GM23248 (cell line): ENCODE measurements at regions not wholly inside any gene's neighbourhood (a gene's known extent, or its start where the extent isn't known, plus 50 kb on each side); places are given as distances from the start of the nearest gene placed in this dataset.
"Not testable (repeated sequence)": the region's sequence is repeated elsewhere in the genome, so short reads cannot be mapped to it uniquely, and the experiment has no call there.

Source experiments
- DNase-seq: peaks from one replicate; pipeline ENCODE4 v3.0.0-alpha.2; 2015
- H2AFZ ChIP-seq: fragments of 200-600 bp; sonication (generic); 2 replicates; pipeline ENCODE4 v1.6.1; 2016; ENCODE audit warnings: antibody characterized with exemption
- H3F3A ChIP-seq: fragments of 200-600 bp; sonication (generic); 2 replicates; pipeline ENCODE4 v1.6.1; 2016; ENCODE audit warnings: mild to moderate bottlenecking, antibody characterized with exemption, mixed run types; ENCODE audit not compliant: insufficient read depth
- H3K27ac ChIP-seq: fragments of 200-600 bp; sonication (generic); 2 replicates; pipeline ENCODE4 v1.5.1; 2016; ENCODE audit warnings: mild to moderate bottlenecking
- H3K27me3 ChIP-seq: fragments of 200-600 bp; sonication (generic); replicated peaks from 2 replicates; pipeline ENCODE4 v1.6.1; 2016; ENCODE audit warnings: mild to moderate bottlenecking; ENCODE audit not compliant: insufficient read depth
- H3K36me3 ChIP-seq: fragments of 200-600 bp; sonication (generic); 2 replicates; pipeline ENCODE4 v1.6.1; 2016; ENCODE audit warnings: low read depth, mild to moderate bottlenecking
- H3K4me1 ChIP-seq: fragments of 200-600 bp; sonication (generic); 2 replicates; pipeline ENCODE4 v1.6.1; 2016; ENCODE audit warnings: mild to moderate bottlenecking; ENCODE audit not compliant: insufficient read depth
- H3K4me2 ChIP-seq: fragments of 200-600 bp; sonication (generic); one replicate; pipeline ENCODE4 v1.6.1; 2016; ENCODE audit warnings: mild to moderate bottlenecking; ENCODE audit not compliant: unreplicated experiment
- H3K4me3 ChIP-seq: fragments of 200-600 bp; sonication (generic); 2 replicates; pipeline ENCODE4 v1.5.1; 2016; ENCODE audit warnings: mild to moderate bottlenecking
- H3K79me2 ChIP-seq: fragments of 200-600 bp; sonication (generic); 2 replicates; pipeline ENCODE4 v1.6.1; 2016; ENCODE audit warnings: mild to moderate bottlenecking; ENCODE audit not compliant: insufficient read depth
- H3K9ac ChIP-seq: fragments of 200-600 bp; sonication (generic); 2 replicates; pipeline ENCODE4 v1.6.1; 2016; ENCODE audit warnings: mild to moderate bottlenecking
- H3K9me2 ChIP-seq: fragments of 200-600 bp; sonication (generic); 2 replicates; pipeline ENCODE4 v1.6.1; 2016; ENCODE audit warnings: mixed run types, mild to moderate bottlenecking, moderate library complexity; ENCODE audit not compliant: insufficient read depth
- H3K9me3 ChIP-seq: fragments of 200-600 bp; sonication (generic); one replicate; pipeline ENCODE4 v1.6.1; 2017; ENCODE audit warnings: low read depth
- H4K20me1 ChIP-seq: fragments of 200-600 bp; sonication (generic); 2 replicates; pipeline ENCODE4 v1.6.0; 2016; ENCODE audit not compliant: insufficient read depth
- EZH2 ChIP-seq: fragments of 200-600 bp; sonication (generic); IDR thresholded peaks from 2 replicates; pipeline ENCODE4 v1.6.1; 2018; ENCODE audit warnings: antibody characterized with exemption, mild to moderate bottlenecking; ENCODE audit not compliant: insufficient read depth, poor library complexity, severe bottlenecking
- EZH2phosphoT487 ChIP-seq: fragments of 200-600 bp; sonication (generic); IDR thresholded peaks from 2 replicates; pipeline ENCODE4 v1.6.1; 2018; ENCODE audit warnings: antibody characterized with exemption, moderate library complexity, mild to moderate bottlenecking, low read depth; ENCODE audit not compliant: insufficient read depth
- WGBS, 2 experiments: methylation state at CpG; one replicate each; pipeline ENCODE4 v1.1.6; 2015 to 2017; ENCODE audit warnings: low lambda C conversion rate in 2 of 2, low coverage in 1 of 2; ENCODE audit errors: missing lambda C conversion rate in 2 of 2; 5-methylcytosine and 5-hydroxymethylcytosine counted together
- in situ Hi-C: fragments of 300-500 bp; cut with MboI; formaldehyde crosslinking; loops from 2 replicates; pipeline ENCODE4 v1.15.0; 2020

DNA sequence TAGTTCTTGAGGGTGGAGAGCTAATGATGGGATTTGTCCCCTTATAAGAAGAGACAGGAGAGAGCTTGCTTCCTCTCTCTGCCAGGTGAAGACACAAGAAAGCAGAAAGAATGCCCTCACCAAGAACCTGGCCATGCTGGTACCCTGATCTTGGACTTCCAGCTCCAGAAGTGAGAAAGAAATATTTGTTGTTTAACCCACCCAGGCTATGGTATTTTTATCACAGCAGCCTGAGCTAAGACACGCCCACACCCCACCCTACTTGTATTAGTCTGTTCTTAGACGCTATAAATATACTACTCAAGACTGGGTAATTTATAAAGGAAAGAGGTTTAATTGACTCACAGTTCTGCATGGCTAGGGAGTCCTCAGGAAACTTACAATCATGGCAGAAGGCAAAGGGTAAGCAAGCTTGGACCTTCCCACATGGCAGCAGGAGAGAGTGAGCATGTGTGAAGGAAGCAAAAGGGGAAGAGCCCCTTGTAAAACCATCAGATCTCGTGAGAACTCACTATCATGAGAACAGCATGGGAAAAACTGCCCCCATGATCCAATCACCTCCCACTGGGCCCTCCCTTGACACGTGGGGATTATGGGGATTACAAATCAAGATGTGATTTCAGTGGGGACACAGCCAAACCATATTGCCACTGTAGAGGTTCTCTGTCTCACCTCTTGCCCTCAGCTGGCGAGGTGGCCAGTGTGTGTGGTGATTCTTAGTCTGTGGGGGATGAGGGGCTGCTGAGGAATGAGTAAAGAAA is 57.4 kb upstream of the RCBTB2 start:
- Histone ChIP-seq H3K27me3 (no peaks in the 10 kb centered on the region; the same call in 1 of the 2 replicates), H3K9me2 (no peaks in the 10 kb centered on the region), H3K36me3 (no peaks in the 10 kb centered on the region), H2AFZ (no peak overlapping the region), H3K4me2 (no peak overlapping the region), H3F3A (no peaks in the 10 kb centered on the region), H3K4me1 (peaks cover 6% of the 10 kb centered on the region), H3K4me3 (no peak overlapping the region), H3K79me2 (no peaks in the 10 kb centered on the region), H3K9me3 (no peaks in the 10 kb centered on the region), H4K20me1 (no peaks in the 10 kb centered on the region), H3K9ac (no peak overlapping the region), H3K27ac (no peak overlapping the region)
- TF ChIP-seq EZH2 = no peak
- DNase-seq = no peak
- WGBS, 2 experiments = 59 to 68% methylated on average over 5 of the region's 5 CpGs
- in situ Hi-C loops = no loop called here

DNA sequence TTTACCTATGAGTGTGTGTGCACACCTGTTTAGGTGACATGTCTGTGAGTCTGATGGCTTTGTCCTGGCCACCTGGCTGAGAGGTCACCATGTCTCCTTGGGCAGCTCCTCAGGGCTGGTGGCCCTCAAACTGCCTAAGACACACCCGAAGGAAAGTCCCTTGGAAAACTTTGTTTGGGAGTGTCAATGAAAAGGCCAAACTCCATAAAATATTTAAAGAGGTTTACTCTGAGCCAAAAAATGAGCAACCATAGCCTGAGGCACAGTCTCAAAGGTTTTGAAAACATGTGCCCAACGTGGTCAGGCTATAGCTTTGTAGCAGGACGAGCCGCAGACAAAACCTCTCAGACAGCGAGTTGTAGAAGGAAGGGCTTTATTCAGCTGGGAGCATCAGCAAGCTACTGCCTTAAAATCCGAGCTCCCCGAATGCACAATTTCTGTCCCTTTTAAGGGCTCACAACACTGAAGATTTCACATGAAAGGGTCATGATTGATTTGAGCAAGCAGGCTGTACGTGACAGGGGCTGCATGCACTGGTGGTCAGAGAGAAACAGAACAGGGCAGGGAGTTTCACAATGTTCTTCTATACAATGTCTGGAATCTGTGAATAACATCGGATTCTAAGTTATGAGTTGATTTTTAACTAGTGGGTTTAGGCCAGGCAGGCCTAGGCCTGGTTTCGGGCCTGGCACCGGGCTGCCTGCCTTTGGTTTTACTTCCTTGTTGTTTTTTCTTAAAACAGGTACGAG is 58.4 kb upstream of the RCBTB2 start:
- H4K20me1 ChIP-seq, H3K4me2 ChIP-seq, H3K9me2 ChIP-seq, H3K36me3 ChIP-seq, H3K9me3 ChIP-seq, H2AFZ ChIP-seq, H3K4me3 ChIP-seq, H3K79me2 ChIP-seq, DNase-seq, H3K4me1 ChIP-seq, H3F3A ChIP-seq, in situ Hi-C loops, H3K27me3 ChIP-seq, H3K27ac ChIP-seq, H3K9ac ChIP-seq: not testable (repeated sequence)
- 67 to 70% methylated on average over 12 of the region's 12 CpGs for WGBS, 2 experiments

DNA sequence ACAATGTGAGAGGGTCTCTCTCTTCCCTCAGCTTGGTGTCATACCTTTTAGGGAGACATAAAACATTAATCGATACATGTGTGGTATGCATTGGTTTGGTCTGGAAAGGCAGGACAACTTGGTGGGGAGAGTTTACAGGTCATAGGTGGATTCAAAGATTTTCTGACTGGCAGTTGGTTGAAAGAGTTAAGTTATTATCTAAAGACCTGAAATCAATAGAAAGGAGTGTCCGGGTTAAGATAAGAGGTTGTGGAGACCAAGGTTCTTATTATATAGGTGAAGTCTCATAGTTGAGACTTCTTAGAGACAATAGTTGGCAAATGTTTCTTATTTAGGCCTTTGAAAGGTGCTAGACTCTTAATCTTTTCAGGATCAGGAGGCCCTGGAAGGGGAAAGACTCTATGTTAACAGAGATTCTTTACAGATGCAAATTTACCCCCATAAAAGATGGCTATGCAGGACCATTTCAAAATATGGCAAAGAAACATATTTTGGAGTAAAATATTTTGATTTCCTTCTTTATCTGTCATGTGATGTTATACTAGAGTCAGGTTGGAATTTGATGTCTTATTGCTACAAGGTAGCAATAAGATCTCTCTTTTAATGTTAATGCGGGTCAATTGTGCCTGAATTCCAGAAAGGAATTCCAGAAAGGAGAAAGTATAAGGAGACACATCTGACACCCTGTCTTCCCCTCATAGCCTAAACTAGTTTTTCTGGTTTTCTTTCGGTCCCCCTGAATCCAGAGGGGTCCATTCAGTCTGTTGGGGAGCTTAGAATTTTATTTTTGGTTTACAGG is 59.2 kb upstream of the RCBTB2 start:
- H3K27me3 ChIP-seq = no peaks in the 10 kb centered on the region; the same call in none of the 2 replicates
- in situ Hi-C loops = no loop called here
- H3K9me2 ChIP-seq = no peaks in the 10 kb centered on the region
- no peak for DNase-seq
- no peak overlapping the region for H2AFZ ChIP-seq
- no peaks in the 10 kb centered on the region for H3K79me2 ChIP-seq
- H3K4me1 ChIP-seq = no peaks in the 10 kb centered on the region
- WGBS, 2 experiments = 79 to 80% methylated on average over 4 of the region's 4 CpGs
- H3K4me3 ChIP-seq = no peak overlapping the region
- no peak overlapping the region for H3K4me2 ChIP-seq
- no peaks in the 10 kb centered on the region for H3K36me3 ChIP-seq
- H3K27ac ChIP-seq = no peak overlapping the region
- no peak for TF ChIP-seq EZH2phosphoT487
- TF ChIP-seq EZH2 = no peak
- no peaks in the 10 kb centered on the region for H3F3A ChIP-seq
- no peaks in the 10 kb centered on the region for H4K20me1 ChIP-seq
- no peak overlapping the region for H3K9ac ChIP-seq
- H3K9me3 ChIP-seq = no peaks in the 10 kb centered on the region

DNA sequence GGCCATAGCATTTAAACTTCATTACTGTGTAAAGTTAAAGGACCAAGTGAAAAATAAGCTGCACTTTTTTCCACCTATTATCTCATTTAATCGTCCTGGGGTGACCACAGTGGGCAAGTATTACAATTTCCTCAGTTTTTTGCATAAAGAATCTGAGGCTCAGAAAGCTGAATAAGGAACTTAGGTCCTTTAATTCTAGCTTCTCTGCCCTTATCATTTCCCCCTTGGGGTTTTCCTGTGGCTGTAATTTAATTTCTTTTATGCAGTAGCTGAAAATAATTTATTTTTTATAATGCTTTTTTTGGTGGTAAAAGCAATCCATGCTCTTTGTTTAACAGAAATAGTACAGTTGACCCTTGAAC is 59.8 kb upstream of the RCBTB2 start:
- no peak overlapping the region for H3K27ac ChIP-seq
- 36 to 44% methylated on average over 1 of the region's 1 CpG for WGBS, 2 experiments
- no peaks in the 10 kb centered on the region for H3K9me2 ChIP-seq
- DNase-seq = no peak
- H3F3A ChIP-seq = no peaks in the 10 kb centered on the region
- no peak overlapping the region for H3K9ac ChIP-seq
- TF ChIP-seq EZH2 = no peak
- H2AFZ ChIP-seq = no peak overlapping the region
- no peaks in the 10 kb centered on the region; the same call in none of the 2 replicates for H3K27me3 ChIP-seq
- H3K4me3 ChIP-seq = no peak overlapping the region
- no peak overlapping the region for H3K4me2 ChIP-seq
- H3K4me1 ChIP-seq = no peaks in the 10 kb centered on the region
- H4K20me1 ChIP-seq = no peaks in the 10 kb centered on the region
- in situ Hi-C loops = no loop called here
- no peaks in the 10 kb centered on the region for H3K36me3 ChIP-seq
- H3K9me3 ChIP-seq = no peaks in the 10 kb centered on the region
- no peaks in the 10 kb centered on the region for H3K79me2 ChIP-seq
